ENCODE measurements at regions not wholly inside any gene's neighbourhood (a gene's known extent, or its start where the extent isn't known, plus 50 kb on each side); places are given as distances from the start of the nearest gene placed in this dataset.

DNA sequence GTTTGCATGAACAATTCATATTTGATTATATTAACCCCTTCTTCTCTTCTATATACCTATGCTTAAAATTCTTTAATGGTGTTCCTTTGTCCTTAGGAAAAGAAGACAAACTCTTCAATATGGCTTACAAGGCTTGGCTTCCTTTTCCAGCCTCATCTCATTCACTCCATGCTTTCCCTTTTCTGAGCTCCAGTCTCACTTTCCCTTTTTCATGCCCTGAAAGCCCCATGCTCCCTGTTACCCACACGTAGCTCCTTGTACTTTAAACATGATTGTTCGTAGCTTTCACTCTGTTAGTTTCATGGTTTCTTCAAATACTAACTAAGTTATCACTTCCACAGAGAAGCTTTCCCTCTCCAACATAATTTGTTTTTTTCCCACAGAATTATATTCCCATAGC lies 161.3 kb downstream of the UBE2E3 start:
- no peak for TF ChIP-seq POLR2AphosphoS5 (IDR thresholded peaks at IDR 0.05)
- no peak for TF ChIP-seq POLR2A (IDR thresholded peaks at IDR 0.05)

All from stomach (tissue), 4 donors.